Esophagus squamous epithelium (tissue), 5 donors: ENCODE measurements at regions not wholly inside any gene's neighbourhood (a gene's known extent, or its start where the extent isn't known, plus 50 kb on each side); places are given as distances from the start of the nearest gene placed in this dataset.

Experiments
- DNase-seq: peaks from one replicate; lab custom pipeline; 2025; lab: John Stamatoyannopoulos, UW
- H3K27ac ChIP-seq, 4 donors: fragments of 200-600 bp; sonication (generic); one replicate each; pipeline ENCODE4 v1.5.1; 2016 to 2019; ENCODE audit warnings: mild to moderate bottlenecking in 1 of 4
- H3K27me3 ChIP-seq, 4 donors: fragments of 200-600 bp; sonication (generic); 1 replicate in 3 of 4; 2 replicates in 1 of 4; pipeline versions ENCODE4 v1.5.1 to v1.6.0; 2017 to 2021; ENCODE audit warnings: antibody characterized with exemption in 1 of 4
- H3K36me3 ChIP-seq, 3 donors: fragments of 200-600 bp; sonication (generic); one replicate each; pipeline ENCODE4 v1.5.1; 2016 to 2019
- H3K4me1 ChIP-seq, 3 donors: fragments of 200-600 bp; sonication (generic); one replicate each; pipeline ENCODE4 v1.5.1; 2017 to 2019
- H3K4me3 ChIP-seq, 4 donors: fragments of 200-600 bp; sonication (generic); 1 replicate in 3 of 4; 2 replicates in 1 of 4; pipeline ENCODE4 v1.5.1; 2016 to 2019; ENCODE audit warnings: mild to moderate bottlenecking in 2 of 4, moderate library complexity in 1 of 4
- H3K9me3 ChIP-seq, 3 donors: fragments of 200-600 bp; sonication (generic); one replicate each; pipeline ENCODE4 v1.5.1; 2016 to 2019
- CTCF ChIP-seq, 6 experiments: fragments of 450-650 bp in 4 of 6; fragments of 200-600 bp in 2 of 6; sonication (generic) in 2 of 6; IDR thresholded peaks; one replicate each; pipeline ENCODE4 v1.5.1; 2016 to 2019; ENCODE audit warnings: antibody characterized with exemption in 6 of 6, mild to moderate bottlenecking in 4 of 6, moderate library complexity in 4 of 6
- POLR2A ChIP-seq, 4 donors: fragments of 450-650 bp; IDR thresholded peaks; one replicate each; pipeline ENCODE4 v1.6.1; 2017; ENCODE audit warnings: antibody characterized with exemption in 4 of 4, mild to moderate bottlenecking in 4 of 4, moderate library complexity in 3 of 4
- WGBS, 2 donors: methylation state at CpG; one replicate each; pipeline ENCODE4 v1.1.5; 2018; 5-methylcytosine and 5-hydroxymethylcytosine counted together
- intact Hi-C: fragments of 100-400 bp; cut with DNase I; formaldehyde crosslinking; loops from one replicate; pipeline ENCODE4 v1.15.0; 2022
- donor health status: DM: yes; HTN: yes; CAD: no.

- no peaks in the 10 kb centered on the region for H3K9me3 ChIP-seq
- DNase-seq: no peak
- no peak overlapping the region for H3K27ac ChIP-seq
- TF ChIP-seq POLR2A (IDR thresholded peaks at IDR 0.05) (no peak), CTCF (IDR thresholded peaks at IDR 0.05) (no peak)
- intact Hi-C loops: no loop called here
- no peak overlapping the region for H3K4me3 ChIP-seq
- no peaks in the 10 kb centered on the region for H3K36me3 ChIP-seq
- peaks cover 10 to 44% (median 14%) of the 10 kb centered on the region in 3 donors for H3K4me1 ChIP-seq
- WGBS, 2 donors: 29 to 70% methylated on average over 1 of the region's 1 CpG
- no peaks in the 10 kb centered on the region for H3K27me3 ChIP-seq
These were observed 76.0 kb upstream of the PELI1 start for GRCh38 chr2:64220265-64220664.

GRCh38 chr2:64220894-64221617 is 76.8 kb upstream of the PELI1 start:
- H3K27me3 ChIP-seq: no peaks in the 10 kb centered on the region
- peak overlapping the region in 1 of 4 donors; percentile 15 for H3K27ac ChIP-seq
- H3K4me3 ChIP-seq: no peak overlapping the region
- intact Hi-C loops: no loop called here
- no peaks in the 10 kb centered on the region for H3K36me3 ChIP-seq
- H3K9me3 ChIP-seq: no peaks in the 10 kb centered on the region
- no peak for DNase-seq
- H3K4me1 ChIP-seq: peaks cover 10 to 40% (median 14%) of the 10 kb centered on the region in 3 donors
- TF ChIP-seq CTCF (IDR thresholded peaks at IDR 0.05) (no peak), POLR2A (IDR thresholded peaks at IDR 0.05) (no peak)
- 65 to 71% methylated on average over 4 of the region's 4 CpGs for WGBS, 2 donors

GRCh38 chr2:64221935-64222334 is 77.7 kb upstream of the PELI1 start:
- DNase-seq: no peak
- Histone ChIP-seq H3K4me3 (no peak overlapping the region), H3K36me3 (no peaks in the 10 kb centered on the region), H3K9me3 (no peaks in the 10 kb centered on the region), H3K27me3 (no peaks in the 10 kb centered on the region), H3K4me1 (peaks cover 10 to 40% (median 14%) of the 10 kb centered on the region in 3 donors), H3K27ac (no peak overlapping the region)
- no peak for TF ChIP-seq POLR2A (IDR thresholded peaks at IDR 0.05)
- TF ChIP-seq CTCF (IDR thresholded peaks at IDR 0.05): no peak
- 71 to 86% methylated on average over 2 of the region's 2 CpGs for WGBS, 2 donors
- intact Hi-C loops: no loop called here

GRCh38 chr2:64222351-64222750 is 78.1 kb upstream of the PELI1 start:
- 22 to 23% methylated on average over 2 of the region's 2 CpGs for WGBS, 2 donors

More at GRCh38 chr2:64222351-64222750, 78.1 kb upstream of the PELI1 start:
- peaks cover 10 to 43% (median 14%) of the 10 kb centered on the region in 3 donors for H3K4me1 ChIP-seq
- peak overlapping the region in 2 of 4 donors; percentile 21 to 48 for H3K27ac ChIP-seq
- DNase-seq: no peak
- H3K4me3 ChIP-seq: no peak overlapping the region
- H3K36me3 ChIP-seq: no peaks in the 10 kb centered on the region
- no peaks in the 10 kb centered on the region for H3K9me3 ChIP-seq
- no peaks in the 10 kb centered on the region for H3K27me3 ChIP-seq
- intact Hi-C loops: no loop called here
- TF ChIP-seq CTCF (IDR thresholded peaks at IDR 0.05) (no peak), POLR2A (IDR thresholded peaks at IDR 0.05) (no peak)
